A673 (cell line): ENCODE measurements at regions not wholly inside any gene's neighbourhood (a gene's known extent, or its start where the extent isn't known, plus 50 kb on each side); places are given as distances from the start of the nearest gene placed in this dataset.

Experiments
- EZH2 ChIP-seq: fragments of 200-600 bp; sonication (generic); IDR thresholded peaks from 2 replicates; pipeline ENCODE4 v1.6.1; 2017; ENCODE audit warnings: borderline replicate concordance, low read depth, mild to moderate bottlenecking, mixed read lengths, antibody characterized with exemption, low read length; ENCODE audit not compliant: poor library complexity, severe bottlenecking
- TF ChIP-seq, protein P1 (sequence below): fragments of 300-800, 200-600 bp; sonication (generic); conservative IDR thresholded peaks from 2 replicates; pipeline ENCODE4 v1.5.1; 2017; ENCODE audit warnings: low read depth, mild to moderate bottlenecking, antibody characterized with exemption, low read length, moderate library complexity, mixed read lengths

DNA sequence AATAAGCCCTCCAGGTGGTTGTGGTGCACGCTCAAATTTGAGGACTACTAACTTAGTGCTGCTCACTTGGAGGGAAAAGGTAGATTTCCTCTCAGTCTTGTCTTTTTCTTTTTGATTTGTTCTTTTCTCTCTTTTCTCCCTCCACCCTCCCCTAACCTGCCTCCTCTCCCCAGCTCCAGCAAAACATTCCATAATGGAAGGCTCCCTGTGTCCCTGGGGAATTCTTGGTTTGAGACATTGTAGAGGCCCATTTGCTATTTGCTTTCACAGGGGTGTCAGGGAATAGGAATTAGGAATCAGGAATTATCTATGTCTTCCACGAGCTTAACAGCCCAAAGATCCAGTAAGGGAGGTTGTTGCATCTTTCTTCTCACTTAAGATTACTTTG, 136.8 kb upstream of the UMPS start:
- TF ChIP-seq, protein P1, sequence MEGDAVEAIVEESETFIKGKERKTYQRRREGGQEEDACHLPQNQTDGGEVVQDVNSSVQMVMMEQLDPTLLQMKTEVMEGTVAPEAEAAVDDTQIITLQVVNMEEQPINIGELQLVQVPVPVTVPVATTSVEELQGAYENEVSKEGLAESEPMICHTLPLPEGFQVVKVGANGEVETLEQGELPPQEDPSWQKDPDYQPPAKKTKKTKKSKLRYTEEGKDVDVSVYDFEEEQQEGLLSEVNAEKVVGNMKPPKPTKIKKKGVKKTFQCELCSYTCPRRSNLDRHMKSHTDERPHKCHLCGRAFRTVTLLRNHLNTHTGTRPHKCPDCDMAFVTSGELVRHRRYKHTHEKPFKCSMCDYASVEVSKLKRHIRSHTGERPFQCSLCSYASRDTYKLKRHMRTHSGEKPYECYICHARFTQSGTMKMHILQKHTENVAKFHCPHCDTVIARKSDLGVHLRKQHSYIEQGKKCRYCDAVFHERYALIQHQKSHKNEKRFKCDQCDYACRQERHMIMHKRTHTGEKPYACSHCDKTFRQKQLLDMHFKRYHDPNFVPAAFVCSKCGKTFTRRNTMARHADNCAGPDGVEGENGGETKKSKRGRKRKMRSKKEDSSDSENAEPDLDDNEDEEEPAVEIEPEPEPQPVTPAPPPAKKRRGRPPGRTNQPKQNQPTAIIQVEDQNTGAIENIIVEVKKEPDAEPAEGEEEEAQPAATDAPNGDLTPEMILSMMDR, result no peak
- no peak for TF ChIP-seq EZH2
